ENCODE measurements at regions not wholly inside any gene's neighbourhood (a gene's known extent, or its start where the extent isn't known, plus 50 kb on each side); places are given as distances from the start of the nearest gene placed in this dataset.

- TF ChIP-seq EZH2 (optimal IDR thresholded peaks at IDR 0.05; ENCODE audit: low read depth, low read length) (no peak), CTCF (IDR thresholded peaks at IDR 0.05; ENCODE audit: low read length) (no peak)
These were observed 286.1 kb upstream of the MAP3K7 start for GRCh38 chr6:90872981-90873380.

Data from MM.1S (cell line).